DMS114 treated with DMSO at 0.1 percent for 48 hours (cell line): ENCODE measurements at regions not wholly inside any gene's neighbourhood (a gene's known extent, or its start where the extent isn't known, plus 50 kb on each side); places are given as distances from the start of the nearest gene placed in this dataset.
"Not testable (repeated sequence)": the region's sequence is repeated elsewhere in the genome, so short reads cannot be mapped to it uniquely, and the experiment has no call there.

Experiments
- DNase-seq: peaks from one replicate; lab custom pipeline; 2025; ENCODE audit not compliant: unreplicated experiment; lab: John Stamatoyannopoulos, UW

DNA sequence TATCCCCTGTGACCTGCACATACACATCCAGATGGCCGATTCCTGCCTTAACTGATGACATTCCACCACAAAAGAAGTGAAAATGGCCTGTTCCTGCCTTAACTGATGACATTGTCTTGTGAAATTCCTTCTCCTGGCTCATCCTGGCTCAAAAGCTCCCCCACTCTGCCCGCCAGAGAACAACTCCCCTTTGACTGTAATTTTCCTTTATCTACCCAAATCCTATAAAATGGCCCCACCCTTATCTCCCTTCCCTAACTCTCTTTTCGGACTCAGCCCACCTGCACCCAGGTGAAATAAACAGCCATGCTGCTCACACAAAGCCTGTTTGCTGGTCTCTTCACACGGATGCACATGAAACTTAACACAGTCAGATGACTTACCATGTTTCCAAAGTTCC lies 403.8 kb downstream of the TBC1D32 start:
- DNase-seq = not testable (repeated sequence)

DNA sequence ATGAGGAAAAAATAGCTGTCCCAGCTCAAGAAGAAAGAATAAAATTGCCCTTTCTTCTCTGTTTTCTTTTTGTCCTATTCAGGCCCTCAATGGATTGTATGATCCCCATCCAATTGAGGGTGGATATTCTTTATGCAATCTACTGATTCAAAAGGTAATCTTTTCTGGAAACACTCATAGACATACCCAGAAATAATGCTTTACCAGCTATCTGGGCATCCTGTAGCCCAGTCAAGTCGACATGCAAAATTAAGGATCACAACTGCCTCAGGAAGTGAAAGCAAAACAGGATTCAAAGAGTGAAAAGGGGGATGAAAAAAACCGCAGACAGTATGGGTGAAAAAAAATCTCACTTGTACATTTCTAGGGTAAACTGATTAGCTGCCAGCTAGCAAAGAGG lies 410.1 kb downstream of the TBC1D32 start:
- no peak for DNase-seq

DNA sequence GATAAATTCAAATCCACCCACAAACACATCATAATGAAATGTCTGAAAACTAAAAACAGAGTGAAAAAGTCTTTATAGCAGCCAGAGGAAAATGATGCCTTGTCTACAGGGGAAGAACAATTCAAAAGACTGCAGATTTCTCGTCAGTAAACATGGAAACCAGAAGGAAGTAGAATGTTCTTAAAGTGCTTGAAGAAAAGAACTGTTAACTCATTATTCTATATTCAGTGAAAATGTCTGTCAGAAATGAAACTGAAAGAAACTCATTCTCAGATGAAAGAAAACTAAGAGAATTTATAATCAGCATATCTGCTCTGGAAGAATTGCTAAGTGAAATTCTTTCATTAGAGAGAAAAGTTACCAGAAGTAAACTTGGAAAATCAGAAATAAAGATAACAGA lies 416.1 kb downstream of the TBC1D32 start:
- no peak for DNase-seq

DNA sequence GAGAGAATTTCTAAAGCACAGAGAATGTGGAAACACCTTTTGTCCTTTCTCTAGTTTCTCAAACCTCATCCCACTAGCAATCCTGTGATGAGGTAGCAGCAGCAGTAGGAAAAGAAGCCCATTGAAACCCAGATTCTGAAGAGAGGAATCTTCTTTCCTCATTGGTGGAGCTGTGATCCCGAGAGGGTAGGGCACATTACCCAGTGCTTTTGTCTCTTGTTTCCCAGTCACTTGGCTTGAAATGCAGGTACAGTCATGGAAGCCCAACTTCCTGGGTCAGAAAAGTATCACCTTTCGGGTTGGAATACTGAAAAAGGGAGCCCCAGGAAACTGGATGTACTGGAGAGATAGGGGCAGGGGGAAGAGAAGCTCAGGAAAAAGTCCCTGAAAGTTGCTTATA lies 417.4 kb downstream of the TBC1D32 start:
- DNase-seq = no peak

DNA sequence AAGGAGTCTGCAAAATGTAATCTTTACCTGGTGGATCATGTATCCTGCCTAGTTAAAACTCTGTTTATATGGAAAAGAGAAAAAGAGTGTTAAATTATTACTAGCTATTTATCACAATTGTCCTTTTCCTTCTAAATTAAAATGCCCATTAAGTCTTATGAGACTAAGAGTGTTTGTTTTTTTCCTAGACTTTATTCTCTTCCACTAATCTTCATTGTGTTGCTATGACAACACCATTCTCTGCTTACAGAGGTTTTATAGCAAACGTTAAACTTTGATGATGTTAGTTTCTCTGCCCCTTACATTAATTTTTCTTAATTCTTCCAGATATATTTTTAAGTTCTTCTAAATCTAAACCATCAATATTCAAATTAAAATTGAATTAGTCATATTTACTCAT lies 420.8 kb downstream of the TBC1D32 start:
- DNase-seq = no peak

DNA sequence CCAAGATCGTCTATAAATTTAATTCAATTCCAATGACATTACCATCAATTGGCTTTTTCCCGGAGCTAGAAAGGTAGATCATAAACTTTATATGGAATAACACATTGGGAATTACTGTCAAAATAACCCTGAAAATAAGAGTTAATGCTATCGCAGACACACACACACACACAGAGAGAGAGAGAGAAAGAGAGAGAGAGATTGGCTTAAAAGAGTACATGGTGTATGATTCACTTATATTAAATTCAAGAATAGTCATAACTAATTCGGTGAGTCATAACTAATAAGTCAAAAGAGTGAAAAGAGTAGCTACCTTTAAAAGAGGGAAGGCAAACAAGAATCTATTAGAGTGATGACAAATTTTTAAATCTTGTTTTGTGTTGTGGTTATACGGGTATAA lies 425.5 kb downstream of the TBC1D32 start:
- DNase-seq = no peak

DNA sequence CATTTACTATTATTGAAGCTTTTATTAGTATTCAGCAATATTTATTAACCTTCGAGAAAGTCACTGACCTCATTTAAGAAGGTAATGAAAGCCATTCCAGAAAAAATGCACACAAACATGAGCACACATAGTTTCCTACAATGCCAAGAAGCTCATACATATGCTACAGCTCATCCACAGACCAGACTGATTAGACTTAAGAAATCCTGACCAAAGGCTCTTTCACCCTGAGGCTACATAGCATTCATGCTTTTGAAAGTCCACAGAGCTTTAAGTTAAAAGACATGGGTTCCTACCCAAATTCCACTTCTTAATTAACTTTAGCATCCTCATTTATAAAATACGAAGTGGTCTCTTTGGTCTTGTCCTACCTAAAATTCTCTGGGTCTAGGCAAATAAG lies 430.4 kb downstream of the TBC1D32 start:
- no peak for DNase-seq

DNA sequence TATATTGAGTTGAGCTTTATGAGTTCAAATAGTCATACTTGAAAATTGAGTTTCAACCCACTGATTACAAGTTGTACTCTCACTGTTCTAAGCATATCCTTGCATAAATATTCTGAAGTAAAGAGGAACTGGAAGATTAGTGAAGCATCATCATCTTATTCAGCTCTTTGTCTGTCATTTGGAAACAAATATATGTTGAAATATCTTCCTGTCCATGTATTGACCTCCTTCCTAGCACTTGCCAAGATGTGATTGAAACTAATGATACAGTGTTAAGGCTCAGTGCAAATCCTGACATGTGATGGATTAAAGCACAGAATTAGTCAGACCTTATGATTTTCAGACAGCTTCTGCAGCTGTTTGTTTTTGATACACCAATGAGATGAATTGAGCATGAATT lies 434.3 kb downstream of the TBC1D32 start:
- DNase-seq = no peak

DNA sequence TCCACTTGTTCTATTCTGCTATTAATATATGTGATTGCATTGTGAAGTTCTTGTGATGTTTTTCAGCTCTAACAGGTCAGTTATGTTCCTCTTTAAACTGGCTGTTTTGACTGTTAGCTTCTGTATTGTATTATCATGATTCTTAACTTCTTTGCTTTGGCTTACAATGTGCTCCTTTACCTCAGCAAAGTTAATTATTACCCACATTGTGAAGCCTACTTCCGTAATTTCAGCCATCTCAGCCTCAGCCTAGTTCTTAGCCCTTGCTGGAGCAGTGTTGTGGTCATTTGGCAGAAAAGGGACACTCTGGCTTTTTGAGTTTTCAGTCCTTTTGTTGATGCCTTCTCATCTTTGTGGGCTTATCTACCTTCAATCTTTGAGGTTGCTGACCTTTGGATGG lies 440.2 kb downstream of the TBC1D32 start:
- DNase-seq = no peak

DNA sequence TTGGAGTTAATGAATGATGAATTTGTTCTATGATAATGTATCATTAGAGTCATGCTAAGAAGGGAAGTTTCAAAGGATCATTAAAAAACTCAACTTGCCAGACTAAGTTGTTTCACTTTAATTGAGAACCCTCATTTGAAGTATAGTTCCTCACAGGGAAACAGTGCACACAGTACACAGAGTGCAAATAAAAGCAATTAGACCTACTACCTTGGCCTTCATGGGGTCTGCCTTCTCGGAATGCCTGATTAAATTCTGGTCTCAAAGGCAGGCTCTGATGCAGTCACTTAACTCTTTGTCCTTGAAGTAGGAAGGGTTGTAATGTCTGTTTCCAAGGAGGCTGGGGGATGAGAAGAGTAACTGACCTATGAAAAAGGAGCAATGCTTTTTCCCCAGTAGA lies 457.3 kb downstream of the TBC1D32 start:
- no peak for DNase-seq

DNA sequence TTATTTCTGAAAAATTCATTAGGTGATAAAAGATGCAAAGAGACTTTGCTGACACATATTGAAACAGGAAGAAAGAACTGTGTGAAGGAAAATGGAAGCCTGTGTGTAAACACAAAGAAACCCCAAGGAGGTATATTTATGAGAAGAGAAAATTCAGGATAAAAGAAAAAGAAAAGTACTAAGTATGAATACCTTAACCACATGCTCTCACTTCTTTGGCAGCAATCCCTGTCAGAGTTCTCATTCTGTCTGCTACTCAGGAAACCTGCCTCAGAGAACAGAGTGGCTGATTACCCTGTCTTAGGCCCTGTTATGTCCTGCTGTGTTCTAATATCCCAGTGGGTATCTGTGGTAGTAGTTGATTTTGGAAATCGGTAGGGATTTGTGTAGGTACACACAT lies 457.9 kb downstream of the TBC1D32 start:
- no peak for DNase-seq

DNA sequence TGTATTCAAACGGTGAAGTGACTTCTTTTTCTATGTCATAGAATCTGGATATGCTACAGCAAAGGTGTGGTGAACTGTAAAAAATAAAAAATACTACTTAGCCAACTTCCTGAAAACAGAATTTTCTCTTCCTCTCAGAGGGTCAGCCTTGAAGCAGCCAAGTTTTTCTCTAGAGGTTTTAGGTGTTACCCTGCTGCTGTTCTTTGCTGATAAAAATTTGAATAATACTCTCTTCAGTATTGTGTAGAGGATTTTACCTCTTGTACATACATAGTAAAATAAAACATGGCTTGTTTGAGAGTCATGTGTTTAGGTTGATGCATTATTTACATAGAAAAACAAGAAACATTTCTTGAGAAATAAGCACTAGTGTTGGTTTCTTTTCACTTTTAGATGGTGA lies 458.4 kb downstream of the TBC1D32 start:
- no peak for DNase-seq

DNA sequence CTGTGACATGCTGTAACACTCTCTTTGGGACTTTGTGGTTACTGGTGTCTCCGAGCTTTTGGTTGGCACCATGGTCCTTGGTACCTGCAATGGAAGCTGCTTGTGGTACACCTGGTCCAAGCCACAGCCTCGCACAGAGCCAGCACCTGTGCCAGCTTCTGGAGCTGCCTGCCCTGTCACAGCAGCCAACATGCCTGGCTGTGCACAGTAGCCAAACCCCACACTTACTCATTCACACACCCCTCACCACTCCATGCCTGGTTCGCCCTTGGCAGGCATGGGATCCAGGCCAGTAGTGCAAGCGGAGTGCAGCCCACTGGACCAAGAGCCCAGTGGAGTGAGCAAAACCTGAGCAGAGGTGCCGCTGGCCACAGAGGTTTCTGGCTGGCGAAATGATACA lies 459.9 kb downstream of the TBC1D32 start:
- no peak for DNase-seq

DNA sequence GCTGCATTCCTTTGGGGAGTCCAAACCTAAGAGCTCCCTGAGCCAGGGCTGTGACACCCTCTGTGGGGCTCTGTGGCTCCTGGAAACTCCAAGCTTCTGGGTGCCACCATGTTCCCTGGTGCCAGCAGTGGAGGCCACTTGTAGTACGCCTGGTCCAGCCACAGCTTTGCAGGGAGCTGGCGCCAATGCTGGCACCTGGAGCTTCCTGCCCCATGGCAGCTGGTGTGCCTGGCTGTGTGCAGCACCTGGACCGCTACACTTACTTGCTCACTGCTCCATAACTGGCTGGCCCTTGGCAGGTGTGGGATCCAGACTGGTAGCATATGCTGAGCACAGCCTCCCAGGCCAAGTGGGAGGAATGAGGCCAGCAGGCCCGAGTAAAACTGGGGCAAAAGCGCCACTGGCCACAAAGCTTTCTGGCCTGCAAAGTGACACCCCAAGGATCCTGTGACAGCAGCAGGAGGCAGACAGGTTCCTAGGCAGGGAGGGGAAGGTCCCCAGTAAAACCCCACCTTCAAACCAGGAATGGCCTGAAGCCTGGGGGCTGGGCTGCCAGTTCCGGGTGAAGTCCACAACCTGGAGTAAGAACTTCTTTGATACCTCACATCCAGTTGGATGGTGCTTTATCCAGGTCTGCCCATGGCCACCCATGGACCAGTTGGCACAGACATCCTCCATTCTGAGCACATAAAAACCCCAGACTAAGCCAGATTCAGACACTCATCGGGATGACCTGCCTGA lies 461.0 kb downstream of the TBC1D32 start:
- no peak for DNase-seq

DNA sequence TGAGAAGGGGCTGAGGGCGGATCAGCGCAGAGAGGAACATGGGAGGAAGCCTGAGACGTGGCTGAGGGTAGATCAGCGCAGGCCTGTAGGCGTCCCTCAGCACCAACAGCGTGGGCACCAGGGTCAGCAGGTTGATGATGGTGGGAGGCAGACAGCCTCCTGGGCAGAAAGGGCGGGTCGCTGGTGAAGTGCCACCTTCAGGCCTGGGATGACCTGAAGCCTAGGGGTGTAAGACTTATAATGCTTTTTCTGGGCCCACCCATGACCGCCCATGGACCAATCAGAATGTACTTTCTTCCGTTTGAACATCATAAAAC lies 462.1 kb downstream of the TBC1D32 start:
- no peak for DNase-seq

DNA sequence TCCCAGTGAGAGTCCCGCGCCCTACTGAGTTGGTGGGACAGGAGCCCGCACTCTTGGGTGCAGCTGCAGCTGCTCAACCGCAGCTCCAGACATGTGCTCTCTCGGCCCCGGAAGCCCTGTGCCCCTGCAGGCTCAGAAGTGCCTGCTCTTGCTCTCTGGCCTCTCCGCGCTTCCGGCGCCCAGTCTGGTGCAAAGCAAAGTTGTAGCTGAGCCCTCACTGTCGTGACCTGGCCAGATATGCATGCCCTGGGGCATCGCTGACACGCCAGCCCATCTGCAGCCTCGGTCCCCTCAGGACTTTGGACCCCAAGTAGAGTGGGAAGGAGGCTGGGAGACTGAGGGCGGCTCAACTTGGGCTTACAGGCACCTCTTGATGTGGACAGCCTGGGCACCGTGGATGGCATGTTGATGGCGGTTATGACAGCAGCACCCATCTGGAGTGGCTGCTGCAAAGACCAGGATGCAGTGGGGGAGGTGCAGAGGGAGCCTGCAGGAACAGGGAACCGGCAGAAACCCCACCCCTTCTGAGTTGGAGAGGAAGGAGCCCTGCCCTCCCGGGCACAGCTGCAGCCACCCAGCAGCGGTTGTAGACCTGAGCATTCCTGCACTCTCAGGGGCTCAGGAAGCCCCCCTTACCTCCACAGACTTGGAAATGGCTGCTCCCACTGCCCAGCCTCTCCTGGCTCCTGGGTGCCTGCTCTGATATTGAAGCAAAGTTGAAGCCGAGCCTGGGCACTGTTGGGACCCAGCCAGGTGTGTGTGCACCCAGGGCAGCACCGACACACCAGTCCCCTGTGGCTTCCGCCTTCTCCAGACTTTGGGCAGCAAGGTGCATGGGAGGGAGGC lies 462.6 kb downstream of the TBC1D32 start:
- no peak for DNase-seq

DNA sequence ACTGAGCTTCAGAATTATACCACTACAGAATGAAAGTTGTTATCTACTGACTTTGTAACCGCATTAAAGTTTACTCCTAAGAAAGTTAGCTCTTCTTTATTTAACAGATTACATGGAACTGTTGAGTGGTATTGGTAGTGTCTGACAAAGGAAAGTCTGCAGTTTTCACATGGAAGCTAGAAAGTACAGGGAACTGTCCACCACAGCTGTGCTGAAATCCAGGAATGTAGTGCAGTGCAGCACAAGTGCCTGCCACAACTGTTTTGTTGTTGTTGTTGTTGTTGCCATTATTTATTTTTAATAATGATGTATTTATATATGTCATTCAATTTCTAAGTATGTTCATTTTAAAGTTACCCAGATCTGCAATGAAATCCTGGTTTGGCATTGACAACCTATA lies 464.9 kb downstream of the TBC1D32 start:
- DNase-seq = no peak

DNA sequence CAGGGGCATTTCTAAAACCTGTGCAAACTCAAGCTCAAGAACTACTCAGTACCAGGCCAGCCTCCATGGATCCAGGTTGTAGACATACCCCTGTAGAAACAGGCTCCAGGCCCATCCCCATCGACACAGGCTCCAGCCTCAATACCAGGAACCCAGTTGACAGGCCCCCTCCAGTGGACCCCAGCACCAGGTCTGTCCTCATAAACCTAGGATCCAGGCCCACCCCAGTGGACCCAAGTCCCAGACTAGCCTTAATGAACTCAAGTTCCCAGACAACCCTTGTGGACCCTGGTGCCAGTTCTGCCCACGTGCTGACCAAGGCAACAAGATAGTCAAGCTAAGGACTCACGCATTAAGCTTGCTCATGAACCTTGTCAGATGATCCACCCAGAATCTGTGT lies 476.9 kb downstream of the TBC1D32 start:
- no peak for DNase-seq

DNA sequence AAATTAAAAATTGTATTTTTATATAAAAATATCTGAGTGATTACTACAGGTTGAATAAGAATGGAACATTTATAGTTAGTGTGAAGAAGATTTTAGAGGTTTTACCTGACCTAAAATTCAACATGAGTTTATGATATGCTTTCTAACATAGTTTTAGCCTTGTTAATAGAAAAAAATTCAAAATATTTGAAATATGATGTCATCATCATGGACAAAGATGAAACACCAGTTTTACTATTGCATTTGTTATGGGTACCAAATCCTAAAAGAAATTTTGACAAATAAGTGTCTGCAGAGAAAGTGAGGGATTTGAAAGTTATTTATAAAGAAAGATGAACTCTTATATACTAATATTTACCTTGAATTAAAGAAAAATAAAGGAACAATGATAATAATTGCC lies 479.7 kb downstream of the TBC1D32 start:
- no peak for DNase-seq

DNA sequence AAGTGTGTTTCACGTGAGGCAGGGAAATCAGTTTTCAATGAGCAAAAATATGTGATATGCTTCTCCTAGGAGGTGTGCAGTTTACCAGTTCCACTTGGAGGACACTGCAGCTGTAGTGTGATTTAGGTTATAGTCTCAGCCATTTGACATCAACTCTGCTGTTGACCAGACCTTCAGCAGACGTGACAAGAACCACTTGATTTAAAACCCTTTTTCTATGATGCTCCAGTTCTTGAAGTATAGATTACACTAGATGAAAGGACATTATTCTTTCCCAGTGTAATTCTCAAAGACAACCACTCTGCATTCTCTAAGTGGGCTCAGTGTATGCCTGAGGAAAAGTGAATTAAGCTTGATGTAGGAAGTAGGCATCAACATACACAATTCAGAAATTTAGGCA lies 480.8 kb downstream of the TBC1D32 start:
- no peak for DNase-seq

DNA sequence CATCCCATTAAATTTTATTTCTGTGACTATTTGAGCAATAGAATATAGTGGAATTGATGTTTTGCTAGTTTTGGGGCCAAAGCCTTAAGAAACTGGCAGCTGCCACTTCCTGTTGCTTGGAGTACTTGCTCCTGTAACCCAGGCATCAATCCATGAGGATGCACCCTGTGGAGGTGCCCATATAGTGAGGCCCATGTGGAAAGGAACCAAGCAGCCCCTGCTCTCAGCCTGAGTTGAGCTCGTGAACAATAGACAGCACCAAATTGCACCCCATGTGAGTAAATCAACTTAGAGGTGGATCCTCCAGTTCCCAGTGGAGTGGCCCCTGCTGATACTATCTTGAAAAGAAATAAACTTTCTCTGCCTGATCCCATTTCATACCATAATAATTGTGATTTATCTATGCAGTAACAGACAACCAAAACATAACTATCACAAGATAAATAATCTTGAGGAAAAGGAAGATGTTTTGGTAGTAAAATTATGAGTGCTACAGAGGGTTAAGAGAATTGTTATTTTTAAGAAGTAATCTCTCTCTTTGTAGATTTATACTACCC lies 481.9 kb downstream of the TBC1D32 start:
- no peak for DNase-seq

DNA sequence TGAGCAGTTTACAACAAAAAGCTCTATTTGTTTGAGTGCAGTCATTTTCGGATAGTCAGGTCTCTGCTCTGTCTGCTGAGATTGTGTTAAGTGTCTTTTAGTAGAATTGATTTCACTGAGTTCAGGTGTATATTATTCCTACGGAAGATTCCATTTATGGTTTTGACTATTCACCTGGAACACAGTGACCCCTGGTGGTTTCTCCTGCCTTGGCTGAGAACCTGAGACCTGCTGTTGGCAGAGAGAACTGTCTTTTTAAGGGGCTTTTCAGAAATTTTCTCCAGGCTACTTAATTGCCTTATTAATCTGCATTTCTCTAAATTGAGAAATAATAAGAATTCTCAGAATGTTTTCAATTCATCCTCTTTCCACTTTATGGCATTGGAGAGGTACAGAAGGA lies 508.0 kb downstream of the TBC1D32 start:
- DNase-seq = no peak
